ENCODE measurements at regions not wholly inside any gene's neighbourhood (a gene's known extent, or its start where the extent isn't known, plus 50 kb on each side); places are given as distances from the start of the nearest gene placed in this dataset.

DNA sequence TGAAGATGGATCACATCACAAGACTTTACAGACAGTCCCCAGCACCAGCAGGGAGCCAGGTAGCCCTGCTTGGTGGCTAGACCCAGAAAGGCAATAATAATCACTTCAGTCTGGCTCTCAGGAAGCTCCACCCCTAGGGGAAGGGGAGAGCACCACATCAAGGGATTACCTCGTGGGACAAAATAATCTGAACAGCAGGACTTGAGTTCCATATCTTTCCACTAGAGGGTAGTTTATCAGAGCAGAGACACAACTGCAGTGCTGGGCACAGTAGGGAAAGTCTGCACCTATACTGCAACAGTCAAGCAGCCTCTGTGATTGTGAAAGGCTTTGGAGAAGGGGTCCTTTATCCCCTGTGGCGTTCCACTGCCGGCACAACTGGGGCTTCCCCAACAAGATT, 547.0 kb upstream of the POU3F4 start:
- H3K4me2 ChIP-seq (ENCODE audit: low read length) = no peak overlapping the region
- H3K4me1 ChIP-seq (ENCODE audit: insufficient read depth, low read length, severe bottlenecking) = peaks cover 8% of the 10 kb centered on the region
- no peaks in the 10 kb centered on the region for H3K9me2 ChIP-seq (ENCODE audit: low read depth, low read length)
- TF ChIP-seq, protein P1, sequence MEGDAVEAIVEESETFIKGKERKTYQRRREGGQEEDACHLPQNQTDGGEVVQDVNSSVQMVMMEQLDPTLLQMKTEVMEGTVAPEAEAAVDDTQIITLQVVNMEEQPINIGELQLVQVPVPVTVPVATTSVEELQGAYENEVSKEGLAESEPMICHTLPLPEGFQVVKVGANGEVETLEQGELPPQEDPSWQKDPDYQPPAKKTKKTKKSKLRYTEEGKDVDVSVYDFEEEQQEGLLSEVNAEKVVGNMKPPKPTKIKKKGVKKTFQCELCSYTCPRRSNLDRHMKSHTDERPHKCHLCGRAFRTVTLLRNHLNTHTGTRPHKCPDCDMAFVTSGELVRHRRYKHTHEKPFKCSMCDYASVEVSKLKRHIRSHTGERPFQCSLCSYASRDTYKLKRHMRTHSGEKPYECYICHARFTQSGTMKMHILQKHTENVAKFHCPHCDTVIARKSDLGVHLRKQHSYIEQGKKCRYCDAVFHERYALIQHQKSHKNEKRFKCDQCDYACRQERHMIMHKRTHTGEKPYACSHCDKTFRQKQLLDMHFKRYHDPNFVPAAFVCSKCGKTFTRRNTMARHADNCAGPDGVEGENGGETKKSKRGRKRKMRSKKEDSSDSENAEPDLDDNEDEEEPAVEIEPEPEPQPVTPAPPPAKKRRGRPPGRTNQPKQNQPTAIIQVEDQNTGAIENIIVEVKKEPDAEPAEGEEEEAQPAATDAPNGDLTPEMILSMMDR (IDR thresholded peaks at IDR 0.05; ENCODE audit: low read length) = peak; percentile 31; the same call in 1 of the 2 replicates
- TF ChIP-seq EZH2 (IDR thresholded peaks at IDR 0.05; ENCODE audit: borderline replicate concordance, low read length) = no peak
- H3K27ac ChIP-seq (ENCODE audit: low read depth, low read length, poor library complexity, severe bottlenecking) = no peak overlapping the region
- H2AFZ ChIP-seq (ENCODE audit: low read length) = no peak overlapping the region
- no peaks in the 10 kb centered on the region for H4K20me1 ChIP-seq (ENCODE audit: insufficient read depth, low read length)
- no peaks in the 10 kb centered on the region for H3K9me3 ChIP-seq (ENCODE audit: low read length)
- H3K4me3 ChIP-seq (ENCODE audit: low read depth, low read length, poor library complexity, severe bottlenecking) = no peak overlapping the region
- H3K9ac ChIP-seq (ENCODE audit: low read length) = no peak overlapping the region
- H3K27me3 ChIP-seq (ENCODE audit: insufficient read depth, low read length) = no peaks in the 10 kb centered on the region
- no peaks in the 10 kb centered on the region for H3K79me2 ChIP-seq (ENCODE audit: insufficient read depth, low read length)
- no peaks in the 10 kb centered on the region for H3F3A ChIP-seq (ENCODE audit: insufficient read depth, low read length)
- H3K36me3 ChIP-seq (ENCODE audit: insufficient read depth, low read length) = no peaks in the 10 kb centered on the region

- peak overlapping the region; percentile 82 for H3K27ac ChIP-seq (ENCODE audit: low read depth, low read length, poor library complexity, severe bottlenecking)
- peaks cover 18% of the 10 kb centered on the region for H3K4me1 ChIP-seq (ENCODE audit: insufficient read depth, low read length, severe bottlenecking)
- no peaks in the 10 kb centered on the region for H3F3A ChIP-seq (ENCODE audit: insufficient read depth, low read length)
- no peak overlapping the region for H2AFZ ChIP-seq (ENCODE audit: low read length)
- H3K4me2 ChIP-seq (ENCODE audit: low read length) = peak overlapping the region; percentile 46
- no peaks in the 10 kb centered on the region for H3K9me2 ChIP-seq (ENCODE audit: low read depth, low read length)
- no peaks in the 10 kb centered on the region for H3K27me3 ChIP-seq (ENCODE audit: insufficient read depth, low read length)
- no peak overlapping the region for H3K9ac ChIP-seq (ENCODE audit: low read length)
- H3K4me3 ChIP-seq (ENCODE audit: low read depth, low read length, poor library complexity, severe bottlenecking) = no peak overlapping the region
- H4K20me1 ChIP-seq (ENCODE audit: insufficient read depth, low read length) = no peaks in the 10 kb centered on the region
- no peak for TF ChIP-seq EZH2 (IDR thresholded peaks at IDR 0.05; ENCODE audit: borderline replicate concordance, low read length)
- TF ChIP-seq, protein P1 (IDR thresholded peaks at IDR 0.05; ENCODE audit: low read length) = no peak
- no peaks in the 10 kb centered on the region for H3K79me2 ChIP-seq (ENCODE audit: insufficient read depth, low read length)
- H3K36me3 ChIP-seq (ENCODE audit: insufficient read depth, low read length) = no peaks in the 10 kb centered on the region
- no peaks in the 10 kb centered on the region for H3K9me3 ChIP-seq (ENCODE audit: low read length)
Observed at GRCh38 chrX:82973646-82974045, 534.4 kb upstream of the POU3F4 start.

GRCh38 chrX:82998163-82998562, 509.9 kb upstream of the POU3F4 start:
- Histone ChIP-seq H3K4me1 (ENCODE audit: insufficient read depth, low read length, severe bottlenecking) (no peaks in the 10 kb centered on the region), H3K79me2 (ENCODE audit: insufficient read depth, low read length) (no peaks in the 10 kb centered on the region)
- TF ChIP-seq EZH2 (IDR thresholded peaks at IDR 0.05; ENCODE audit: borderline replicate concordance, low read length) = no peak
- TF ChIP-seq, protein P1 (IDR thresholded peaks at IDR 0.05; ENCODE audit: low read length) = no peak

More at GRCh38 chrX:82998163-82998562, 509.9 kb upstream of the POU3F4 start:
- Histone ChIP-seq H3K27me3 (ENCODE audit: insufficient read depth, low read length) (no peaks in the 10 kb centered on the region), H3K27ac (ENCODE audit: low read depth, low read length, poor library complexity, severe bottlenecking) (no peak overlapping the region), H3K9me2 (ENCODE audit: low read depth, low read length) (no peaks in the 10 kb centered on the region), H4K20me1 (ENCODE audit: insufficient read depth, low read length) (no peaks in the 10 kb centered on the region), H3K9me3 (ENCODE audit: low read length) (no peaks in the 10 kb centered on the region), H3K4me3 (ENCODE audit: low read depth, low read length, poor library complexity, severe bottlenecking) (no peak overlapping the region), H3K4me2 (ENCODE audit: low read length) (no peak overlapping the region), H3K36me3 (ENCODE audit: insufficient read depth, low read length) (no peaks in the 10 kb centered on the region), H2AFZ (ENCODE audit: low read length) (no peak overlapping the region), H3K9ac (ENCODE audit: low read length) (no peak overlapping the region), H3F3A (ENCODE audit: insufficient read depth, low read length) (no peaks in the 10 kb centered on the region)

Data from OCI-LY1 (cell line).